ENCODE measurements at regions not wholly inside any gene's neighbourhood (a gene's known extent, or its start where the extent isn't known, plus 50 kb on each side); places are given as distances from the start of the nearest gene placed in this dataset.

DNA sequence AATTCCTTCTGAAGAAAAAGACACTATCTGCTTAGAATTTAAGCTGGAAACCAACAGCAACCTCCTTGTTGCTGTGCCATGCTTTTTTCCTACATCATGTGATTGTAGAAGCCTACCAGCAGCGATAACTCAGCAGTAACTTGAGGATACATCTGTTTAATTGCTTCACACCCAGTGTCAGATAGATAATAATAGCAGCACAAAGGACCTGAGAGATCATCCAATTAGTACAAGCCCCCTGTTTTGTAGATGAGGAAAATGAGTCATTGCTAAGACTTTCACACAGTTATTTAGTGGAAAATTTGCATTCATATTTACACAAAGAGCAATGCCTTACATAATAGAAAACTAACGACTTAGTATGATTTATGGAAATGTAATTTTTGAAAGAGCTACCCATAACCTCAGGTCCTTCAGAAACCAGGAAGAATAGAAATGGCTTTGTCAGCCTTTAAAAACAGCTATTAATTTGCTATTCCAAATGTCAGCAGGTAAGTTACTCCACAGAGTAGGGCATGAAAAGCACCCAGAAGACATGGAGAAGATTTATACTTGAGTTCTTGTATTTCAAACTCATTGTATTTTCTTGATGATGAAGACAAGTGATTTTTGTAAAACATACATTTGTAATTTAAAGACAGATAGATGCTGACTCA, 93.7 kb upstream of the SGCG start (continued):
- TF ChIP-seq, protein P1, sequence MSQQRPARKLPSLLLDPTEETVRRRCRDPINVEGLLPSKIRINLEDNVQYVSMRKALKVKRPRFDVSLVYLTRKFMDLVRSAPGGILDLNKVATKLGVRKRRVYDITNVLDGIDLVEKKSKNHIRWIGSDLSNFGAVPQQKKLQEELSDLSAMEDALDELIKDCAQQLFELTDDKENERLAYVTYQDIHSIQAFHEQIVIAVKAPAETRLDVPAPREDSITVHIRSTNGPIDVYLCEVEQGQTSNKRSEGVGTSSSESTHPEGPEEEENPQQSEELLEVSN (IDR thresholded peaks at IDR 0.05) = no peak
- TF ChIP-seq PHF8 (conservative IDR thresholded peaks at IDR 0.05; ENCODE audit: low read depth, low read length) (no peak), SIN3A (conservative IDR thresholded peaks at IDR 0.05 in 1 of 2, IDR thresholded peaks at IDR 0.05 in 1 of 2; ENCODE audit: low read depth in 1 of 2, low read length in 2 of 2) (no peak), EZH2 (IDR thresholded peaks at IDR 0.05; ENCODE audit: low read depth, low read length, severe bottlenecking) (no peak)
